Transverse colon (tissue), 4 donors: ENCODE measurements at regions not wholly inside any gene's neighbourhood (a gene's known extent, or its start where the extent isn't known, plus 50 kb on each side); places are given as distances from the start of the nearest gene placed in this dataset.
A peak's percentile ranks its signal among the peaks of the same experiment; 100 is the strongest.

Experiments
- DNase-seq: peaks from one replicate; pipeline ENCODE4 v3.0.0-alpha.2; 2019
- H3K27ac ChIP-seq, 4 donors: fragments of 200-600 bp; sonication (generic); 2 replicates each; pipeline ENCODE4 v1.5.1; 2016 to 2018; ENCODE audit warnings: inconsistent platforms in 4 of 4
- H3K27me3 ChIP-seq: fragments of 200-600 bp; sonication (generic); 2 replicates; pipeline ENCODE4 v1.5.1; 2017; ENCODE audit warnings: inconsistent platforms
- H3K36me3 ChIP-seq, 4 donors: fragments of 200-600 bp; sonication (generic); 2 replicates each; pipeline ENCODE4 v1.5.1; 2017 to 2019; ENCODE audit warnings: inconsistent platforms in 4 of 4
- H3K4me1 ChIP-seq, 4 donors: fragments of 200-600 bp; sonication (generic); 2 replicates each; pipeline ENCODE4 v1.5.1; 2017 to 2020; ENCODE audit warnings: inconsistent platforms in 4 of 4
- H3K4me3 ChIP-seq, 4 donors: fragments of 200-600 bp; sonication (generic); 1 replicate in 1 of 4; 2 replicates in 3 of 4; pipeline versions ENCODE4 v1.5.1 to v1.6.1; 2017 to 2019; ENCODE audit warnings: inconsistent platforms in 4 of 4
- H3K9me3 ChIP-seq, 2 donors: fragments of 200-600 bp; sonication (generic); 2 replicates each; pipeline ENCODE4 v1.5.1; 2017 to 2019; ENCODE audit warnings: inconsistent platforms in 2 of 2
- EP300 ChIP-seq: sonication (generic); formaldehyde crosslinking; IDR thresholded peaks from one replicate; pipeline ENCODE4 v1.6.1; 2017; ENCODE audit warnings: antibody characterized with exemption, low read depth
- POLR2A ChIP-seq: fragments of 450-650 bp; IDR thresholded peaks from one replicate; pipeline ENCODE4 v1.6.1; 2016; ENCODE audit warnings: antibody characterized with exemption, mild to moderate bottlenecking, moderate library complexity
- POLR2AphosphoS5 ChIP-seq, 3 donors: sonication (generic); formaldehyde crosslinking; IDR thresholded peaks; one replicate each; pipeline ENCODE4 v1.6.1; 2016; ENCODE audit warnings: antibody characterized with exemption in 3 of 3
- whole genome bisulfite sequencing, 2 donors: methylation state at CpG; one replicate each; pipeline ENCODE4 v1.1.5; 2018; ENCODE audit warnings: low coverage in 1 of 2; 5-methylcytosine and 5-hydroxymethylcytosine counted together
- in situ Hi-C, 4 donors: fragments of 200-750 bp; cut with MboI; loops; one replicate each; pipeline versions ENCODE4 v1.15.0 to v1.15.1; 2017; ENCODE audit warnings: low sequenced_read_pairs in 3 of 4, low pct_ligation_motif_present in 1 of 4, low pct_unique_long_range_greater_than_20kb in 1 of 4
- intact Hi-C: fragments of 100-400 bp; cut with DNase I; formaldehyde crosslinking; loops from one replicate; pipeline ENCODE4 v1.15.1; 2023; ENCODE audit warnings: low total_unique reads
- TF ChIP-seq, protein P1 (sequence below), 5 experiments: fragments of 200-600 bp in 3 of 5; fragments of 450-650 bp in 2 of 5; sonication (generic) in 3 of 5; IDR thresholded peaks; 1 replicate in 2 of 5; 2 replicates in 3 of 5; pipeline ENCODE4 v1.5.1; 2016 to 2017; ENCODE audit warnings: antibody characterized with exemption in 5 of 5, inconsistent platforms in 3 of 5, mild to moderate bottlenecking in 2 of 5, moderate library complexity in 1 of 5

DNA sequence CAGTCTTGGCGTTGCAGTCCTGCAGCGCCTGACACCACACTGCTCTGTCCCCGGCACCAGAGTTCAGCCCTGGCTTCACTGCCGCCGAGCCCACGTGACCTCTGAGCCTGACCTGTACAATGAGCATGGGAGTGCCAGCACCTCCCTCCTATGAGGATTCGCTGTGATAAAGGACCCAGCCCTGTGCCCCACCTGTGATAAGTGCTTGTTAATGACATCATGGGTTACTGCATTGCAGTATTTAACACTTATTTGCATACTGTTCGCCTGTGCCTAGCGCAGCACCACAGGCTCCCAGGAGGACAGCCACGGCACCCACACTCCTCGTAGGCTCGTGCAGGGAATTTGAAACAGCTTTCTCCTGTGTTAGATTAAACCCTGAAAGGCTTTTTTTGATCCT, 118.2 kb upstream of the GSC start:
- peak overlapping the region in 3 of 4 donors; percentile 10 to 42 (median 37) for H3K27ac ChIP-seq
- H3K36me3 ChIP-seq = no peaks in the 10 kb centered on the region
- intact Hi-C loops = no loop called here
- H3K4me3 ChIP-seq = peak overlapping the region in 1 of 4 donors; percentile 16
- DNase-seq = peak; percentile 84
- H3K4me1 ChIP-seq = peaks cover 0 to 6% (median 2%) of the 10 kb centered on the region in 4 donors
- 51% methylated on average over 12 of the region's 12 CpGs; no CpG with 5 or more reads in 1 of the 2 donors for WGBS, 2 donors
- no peaks in the 10 kb centered on the region for H3K9me3 ChIP-seq
- peak; percentile 76 for TF ChIP-seq POLR2A
- TF ChIP-seq, protein P1, sequence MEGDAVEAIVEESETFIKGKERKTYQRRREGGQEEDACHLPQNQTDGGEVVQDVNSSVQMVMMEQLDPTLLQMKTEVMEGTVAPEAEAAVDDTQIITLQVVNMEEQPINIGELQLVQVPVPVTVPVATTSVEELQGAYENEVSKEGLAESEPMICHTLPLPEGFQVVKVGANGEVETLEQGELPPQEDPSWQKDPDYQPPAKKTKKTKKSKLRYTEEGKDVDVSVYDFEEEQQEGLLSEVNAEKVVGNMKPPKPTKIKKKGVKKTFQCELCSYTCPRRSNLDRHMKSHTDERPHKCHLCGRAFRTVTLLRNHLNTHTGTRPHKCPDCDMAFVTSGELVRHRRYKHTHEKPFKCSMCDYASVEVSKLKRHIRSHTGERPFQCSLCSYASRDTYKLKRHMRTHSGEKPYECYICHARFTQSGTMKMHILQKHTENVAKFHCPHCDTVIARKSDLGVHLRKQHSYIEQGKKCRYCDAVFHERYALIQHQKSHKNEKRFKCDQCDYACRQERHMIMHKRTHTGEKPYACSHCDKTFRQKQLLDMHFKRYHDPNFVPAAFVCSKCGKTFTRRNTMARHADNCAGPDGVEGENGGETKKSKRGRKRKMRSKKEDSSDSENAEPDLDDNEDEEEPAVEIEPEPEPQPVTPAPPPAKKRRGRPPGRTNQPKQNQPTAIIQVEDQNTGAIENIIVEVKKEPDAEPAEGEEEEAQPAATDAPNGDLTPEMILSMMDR (IDR thresholded peaks at IDR 0.05) = no peak
- peak in 2 of 3 donors; percentile 54 to 81 for TF ChIP-seq POLR2AphosphoS5 (IDR thresholded peaks at IDR 0.05)
- no peak for TF ChIP-seq EP300
- in situ Hi-C loops = no loop called here
- no peaks in the 10 kb centered on the region for H3K27me3 ChIP-seq

DNA sequence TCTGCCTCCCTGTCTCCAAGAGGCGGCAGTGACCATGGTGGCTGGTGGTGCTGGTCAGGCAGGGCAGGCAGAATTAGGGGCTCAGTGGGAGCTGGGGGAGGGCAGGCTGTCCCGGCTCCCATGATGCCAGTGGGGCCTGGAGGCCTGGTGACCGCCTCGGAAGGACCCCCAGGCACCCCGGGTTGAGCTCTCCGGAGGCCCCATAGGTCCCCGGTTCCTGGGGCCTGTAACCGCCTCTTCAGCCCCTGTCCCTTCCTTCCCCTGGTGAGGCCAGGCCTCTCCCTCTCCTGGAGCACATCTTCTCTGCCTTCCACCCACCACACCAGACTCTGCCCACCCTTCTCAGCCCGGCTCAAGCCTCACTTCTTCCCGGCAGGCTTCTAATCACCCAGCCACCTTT, 117.7 kb upstream of the GSC start:
- Histone ChIP-seq H3K36me3 (no peaks in the 10 kb centered on the region), H3K4me1 (peaks cover 0 to 6% (median 2%) of the 10 kb centered on the region in 4 donors), H3K9me3 (no peaks in the 10 kb centered on the region), H3K27ac (no peak overlapping the region), H3K27me3 (no peaks in the 10 kb centered on the region), H3K4me3 (no peak overlapping the region)
- intact Hi-C loops = no loop called here
- TF ChIP-seq, protein P1 (IDR thresholded peaks at IDR 0.05) = no peak
- TF ChIP-seq EP300 = no peak
- no peak for TF ChIP-seq POLR2AphosphoS5 (IDR thresholded peaks at IDR 0.05)
- TF ChIP-seq POLR2A = no peak
- 85% methylated on average over 10 of the region's 10 CpGs; no CpG with 5 or more reads in 1 of the 2 donors for WGBS, 2 donors
- in situ Hi-C loops = no loop called here
- DNase-seq = no peak

DNA sequence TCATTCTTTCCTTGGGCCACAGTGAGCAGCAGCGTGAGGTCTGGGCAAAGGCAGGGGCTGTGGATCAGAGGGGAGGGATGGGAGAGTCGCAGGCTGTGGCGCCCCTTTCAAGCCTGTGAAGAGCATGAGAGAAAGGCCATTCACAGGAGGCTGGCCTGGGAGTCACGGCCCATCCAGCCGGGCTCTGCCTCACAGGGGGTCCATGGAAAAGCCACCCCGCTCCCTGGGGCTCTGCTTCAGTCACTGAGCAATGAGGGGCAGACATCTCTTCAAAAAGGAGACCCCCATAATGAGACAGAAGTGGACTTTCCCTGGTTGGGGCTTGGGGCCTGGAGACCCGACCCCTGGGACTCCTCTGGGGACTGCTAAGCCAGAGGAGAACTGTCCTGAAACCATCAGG, 117.0 kb upstream of the GSC start:
- in situ Hi-C loops (no loop called here), intact Hi-C loops (no loop called here)
- 93% methylated on average over 7 of the region's 7 CpGs; no CpG with 5 or more reads in 1 of the 2 donors for WGBS, 2 donors
- Histone ChIP-seq H3K4me3 (no peak overlapping the region), H3K27ac (no peak overlapping the region), H3K27me3 (no peaks in the 10 kb centered on the region), H3K9me3 (no peaks in the 10 kb centered on the region), H3K36me3 (no peaks in the 10 kb centered on the region), H3K4me1 (peaks cover 0 to 6% (median 2%) of the 10 kb centered on the region in 4 donors)
- no peak for TF ChIP-seq EP300
- TF ChIP-seq POLR2AphosphoS5 (IDR thresholded peaks at IDR 0.05) = no peak
- TF ChIP-seq, protein P1 (IDR thresholded peaks at IDR 0.05) = no peak
- no peak for TF ChIP-seq POLR2A
- no peak for DNase-seq

DNA sequence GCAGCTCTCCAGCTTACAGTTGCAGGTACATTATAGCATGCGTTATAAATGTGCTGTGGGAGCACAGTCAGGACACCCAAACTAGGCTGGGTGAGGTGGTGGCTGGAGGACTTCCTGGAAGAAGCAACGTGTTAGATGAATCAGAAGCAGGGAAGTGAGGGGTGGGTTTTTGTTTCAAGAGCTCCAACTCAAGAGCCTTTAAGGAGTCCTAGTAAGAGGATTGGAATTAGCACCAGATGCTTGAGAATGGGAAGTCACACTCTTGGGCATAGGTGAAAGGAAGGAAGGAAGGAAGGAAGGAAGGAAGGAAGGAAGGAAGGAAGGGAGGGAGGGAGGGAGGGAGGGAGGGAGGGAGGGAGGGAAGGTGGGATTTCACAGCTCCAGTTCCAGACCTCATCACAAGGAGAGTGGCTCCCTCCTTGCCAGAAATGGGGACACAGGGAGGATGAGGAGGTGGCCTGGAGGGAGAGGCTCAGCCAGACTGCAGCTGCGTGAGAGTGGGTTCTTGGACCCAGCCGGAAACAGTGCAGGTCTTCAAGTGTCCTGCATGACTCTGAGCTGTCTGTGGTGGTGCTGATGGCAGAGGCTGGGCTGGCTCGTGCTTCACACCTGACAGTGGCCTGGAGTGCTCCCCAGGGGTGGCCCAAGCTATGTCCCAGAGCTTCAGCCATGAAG, 115.7 kb upstream of the GSC start:
- intact Hi-C loops = no loop called here
- in situ Hi-C loops = no loop called here
- no peak overlapping the region for H3K27ac ChIP-seq
- no peak for DNase-seq
- 71% methylated on average over 5 of the region's 5 CpGs; no CpG with 5 or more reads in 1 of the 2 donors for WGBS, 2 donors
- H3K4me1 ChIP-seq = peaks cover 0 to 6% (median 2%) of the 10 kb centered on the region in 4 donors
- H3K9me3 ChIP-seq = no peaks in the 10 kb centered on the region
- H3K27me3 ChIP-seq = no peaks in the 10 kb centered on the region
- no peak overlapping the region for H3K4me3 ChIP-seq
- H3K36me3 ChIP-seq = no peaks in the 10 kb centered on the region
- TF ChIP-seq, protein P1 (IDR thresholded peaks at IDR 0.05) = no peak
- no peak for TF ChIP-seq EP300
